AG09309 (cell line): ENCODE measurements at regions not wholly inside any gene's neighbourhood (a gene's known extent, or its start where the extent isn't known, plus 50 kb on each side); places are given as distances from the start of the nearest gene placed in this dataset.

ENCODE experiments used
- DNase-seq: peaks from one replicate; pipeline ENCODE4 v3.0.0-alpha.2; 2010; ENCODE audit warnings: low read depth
- H3K4me3 ChIP-seq: 2 replicates; pipeline ENCODE4 v1.5.1; 2011; ENCODE audit warnings: mild to moderate bottlenecking, low read depth, low read length, moderate library complexity; ENCODE audit not compliant: control insufficient read depth
- CTCF ChIP-seq: IDR thresholded peaks from 2 replicates; pipeline ENCODE4 v1.5.1; 2011; ENCODE audit warnings: mild to moderate bottlenecking, low read depth, low read length, inconsistent platforms; ENCODE audit not compliant: insufficient read depth, control insufficient read depth; ENCODE audit errors: missing control alignments

GRCh38 chr13:90089051-90089450 is 1258.4 kb upstream of the MIR17HG start:
- TF ChIP-seq CTCF: no peak
- DNase-seq: no peak
- H3K4me3 ChIP-seq: no peak overlapping the region

GRCh38 chr13:90091611-90092010 is 1255.9 kb upstream of the MIR17HG start:
- H3K4me3 ChIP-seq: no peak overlapping the region
- no peak for TF ChIP-seq CTCF
- DNase-seq: no peak

- no peak overlapping the region for H3K4me3 ChIP-seq
- no peak for DNase-seq
- TF ChIP-seq CTCF: no peak
These were observed 1253.1 kb upstream of the MIR17HG start for GRCh38 chr13:90094357-90094756.

GRCh38 chr13:90098577-90098976 is 1248.9 kb upstream of the MIR17HG start:
- no peak overlapping the region for H3K4me3 ChIP-seq
- DNase-seq: no peak
- TF ChIP-seq CTCF: no peak

- no peak for TF ChIP-seq CTCF
- H3K4me3 ChIP-seq: no peak overlapping the region
- no peak for DNase-seq
These were observed 1247.6 kb upstream of the MIR17HG start for GRCh38 chr13:90099847-90100246.

- no peak for TF ChIP-seq CTCF
- DNase-seq: no peak
- no peak overlapping the region for H3K4me3 ChIP-seq
These were observed 1244.2 kb upstream of the MIR17HG start for GRCh38 chr13:90103099-90103784.
